ENCODE measurements at regions not wholly inside any gene's neighbourhood (a gene's known extent, or its start where the extent isn't known, plus 50 kb on each side); places are given as distances from the start of the nearest gene placed in this dataset.
A peak's percentile ranks its signal among the peaks of the same experiment; 100 is the strongest.
"Not testable (repeated sequence)": the region's sequence is repeated elsewhere in the genome, so short reads cannot be mapped to it uniquely, and the experiment has no call there.

- no peak for DNase-seq (ENCODE audit: low read depth, low spot score)
- H3K4me3 ChIP-seq (ENCODE audit: low read length) = no peak overlapping the region
These were observed 55.2 kb downstream of the RPL22L1 start for GRCh38 chr3:170814822-170815221.

DNA sequence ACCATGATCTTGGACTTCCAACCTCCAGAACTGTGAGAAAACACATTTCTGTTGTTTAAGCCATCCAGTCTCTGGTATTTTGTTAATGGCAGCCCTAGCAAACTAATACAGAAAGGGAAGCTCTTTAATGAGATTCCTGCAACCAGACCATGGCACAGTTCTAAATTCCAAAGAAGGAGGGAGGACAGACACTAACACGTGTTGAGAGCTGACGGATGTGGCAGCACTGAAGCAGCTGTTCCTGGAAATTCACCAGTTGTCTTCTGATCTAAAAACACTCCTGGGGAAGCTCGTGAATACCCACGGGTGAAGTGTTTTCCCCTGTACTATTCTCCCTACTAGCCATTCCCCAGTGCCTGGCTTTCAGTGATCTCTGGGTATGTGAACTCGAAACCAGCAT is 56.7 kb downstream of the RPL22L1 start:
- DNase-seq (ENCODE audit: low read depth, low spot score) = no peak
- H3K4me3 ChIP-seq (ENCODE audit: low read length) = no peak overlapping the region

GRCh38 chr3:170811928-170812591 is 57.9 kb downstream of the RPL22L1 start:
- peak; percentile 78 for DNase-seq (ENCODE audit: low read depth, low spot score)
- H3K4me3 ChIP-seq (ENCODE audit: low read length) = no peak overlapping the region

DNA sequence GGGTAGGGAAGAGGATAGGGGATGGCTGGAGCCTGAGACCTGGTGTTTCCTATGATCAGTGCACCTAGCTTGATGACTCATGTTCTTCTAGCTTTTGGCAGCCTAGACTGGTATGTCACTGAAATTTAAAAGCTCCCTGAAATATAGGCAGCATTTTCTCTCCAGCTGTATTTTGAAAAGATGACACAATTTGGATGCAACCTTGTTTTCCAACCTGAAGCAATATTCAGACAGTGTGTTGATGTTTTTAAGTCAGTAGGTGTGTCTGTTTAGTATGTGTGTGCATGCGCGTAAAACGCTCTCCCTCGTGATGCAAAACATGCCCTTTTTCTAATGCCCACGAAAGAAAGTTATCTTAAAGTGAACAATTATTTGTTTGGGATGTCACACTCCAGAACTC is 58.5 kb downstream of the RPL22L1 start:
- DNase-seq (ENCODE audit: low read depth, low spot score) = no peak
- H3K4me3 ChIP-seq (ENCODE audit: low read length) = no peak overlapping the region

DNA sequence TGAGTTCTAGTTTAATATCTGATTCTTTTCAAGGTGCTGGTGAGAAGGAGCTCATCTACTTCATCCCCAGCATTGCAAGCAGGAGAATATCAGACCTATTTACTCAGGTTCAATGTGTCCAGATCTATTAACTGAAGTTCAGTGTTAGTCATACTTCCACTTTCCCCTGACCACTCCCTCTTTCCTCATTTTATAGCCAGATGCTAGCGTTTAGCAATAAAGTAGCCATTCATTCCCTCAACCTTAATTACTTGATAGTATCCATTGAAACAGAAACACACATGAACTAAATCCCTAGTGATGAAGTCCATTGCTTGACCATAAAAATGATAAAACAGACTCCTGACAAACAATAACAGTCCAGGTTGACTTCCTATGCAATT is 60.0 kb downstream of the RPL22L1 start:
- DNase-seq (ENCODE audit: low read depth, low spot score) = no peak
- H3K4me3 ChIP-seq (ENCODE audit: low read length) = no peak overlapping the region

- H3K4me3 ChIP-seq (ENCODE audit: low read length) = no peak overlapping the region
- DNase-seq (ENCODE audit: low read depth, low spot score) = peak; percentile 33
These were observed 60.7 kb downstream of the RPL22L1 start for GRCh38 chr3:170809007-170809974.

DNA sequence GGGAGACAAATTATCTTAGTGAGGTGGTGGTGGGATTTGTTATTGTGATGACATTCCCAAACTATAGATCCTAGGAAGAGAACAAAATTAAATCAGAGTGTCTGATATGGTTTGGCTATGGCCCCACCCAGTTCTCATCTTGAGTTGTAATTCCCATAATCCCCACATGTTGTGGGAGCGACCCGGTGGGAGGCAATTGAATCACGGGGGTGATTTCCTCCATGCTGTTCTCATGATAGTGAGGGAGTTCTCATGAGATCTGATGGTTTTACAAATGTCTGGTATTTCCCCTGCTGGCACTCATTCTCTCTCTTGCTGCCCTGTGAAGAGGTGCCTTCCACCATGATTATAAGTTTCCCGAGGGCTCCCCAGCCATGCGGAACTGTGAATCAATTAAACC is 62.0 kb downstream of the RPL22L1 start:
- H3K4me3 ChIP-seq (ENCODE audit: low read length) = no peak overlapping the region
- no peak for DNase-seq (ENCODE audit: low read depth, low spot score)

GRCh38 chr3:170806676-170807075 is 63.3 kb downstream of the RPL22L1 start:
- no peak for DNase-seq (ENCODE audit: low read depth, low spot score)

DNA sequence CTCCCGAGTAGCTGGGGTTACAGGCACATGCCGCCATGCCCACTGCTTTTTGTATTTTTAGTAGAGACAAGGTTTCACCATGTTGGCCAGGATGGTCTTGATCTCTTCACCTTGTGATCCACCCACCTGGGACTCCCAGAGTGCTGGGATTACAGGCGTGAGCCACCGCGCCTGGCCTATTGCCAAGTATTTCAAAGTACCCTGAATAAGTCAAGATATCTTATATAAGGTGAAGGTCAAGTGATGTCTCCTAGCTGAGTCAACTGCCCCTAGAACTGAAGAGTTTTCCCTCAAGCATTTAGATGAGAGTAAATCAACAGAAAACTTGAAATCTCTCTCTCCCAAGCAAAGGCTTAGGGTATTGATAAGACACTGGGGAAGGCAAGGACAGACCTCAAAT is 63.9 kb downstream of the RPL22L1 start:
- H3K4me3 ChIP-seq (ENCODE audit: low read length) = no peak overlapping the region
- no peak for DNase-seq (ENCODE audit: low read depth, low spot score)

More at GRCh38 chr3:170806676-170807075, 63.3 kb downstream of the RPL22L1 start:
- no peak overlapping the region for H3K4me3 ChIP-seq (ENCODE audit: low read length)

DNA sequence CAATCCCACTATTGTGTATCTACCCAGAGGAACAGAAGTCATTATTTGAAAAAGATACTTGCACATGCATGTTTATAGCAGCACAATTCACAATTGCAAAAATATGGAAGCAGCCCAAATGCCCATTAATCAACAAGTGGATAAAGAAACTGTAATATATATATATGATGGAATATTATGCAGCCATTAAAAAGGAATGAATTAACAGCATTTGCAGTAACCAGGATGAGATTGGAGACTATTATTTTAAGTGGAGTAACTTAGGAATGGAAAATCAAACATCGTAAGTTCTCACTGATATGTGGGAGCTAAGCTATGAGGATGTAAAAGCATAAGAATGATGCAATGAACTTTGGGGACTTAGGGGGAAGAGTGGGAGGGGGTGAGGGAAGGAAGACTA is 64.7 kb downstream of the RPL22L1 start:
- H3K4me3 ChIP-seq (ENCODE audit: low read length); DNase-seq (ENCODE audit: low read depth, low spot score): not testable (repeated sequence)

DNA sequence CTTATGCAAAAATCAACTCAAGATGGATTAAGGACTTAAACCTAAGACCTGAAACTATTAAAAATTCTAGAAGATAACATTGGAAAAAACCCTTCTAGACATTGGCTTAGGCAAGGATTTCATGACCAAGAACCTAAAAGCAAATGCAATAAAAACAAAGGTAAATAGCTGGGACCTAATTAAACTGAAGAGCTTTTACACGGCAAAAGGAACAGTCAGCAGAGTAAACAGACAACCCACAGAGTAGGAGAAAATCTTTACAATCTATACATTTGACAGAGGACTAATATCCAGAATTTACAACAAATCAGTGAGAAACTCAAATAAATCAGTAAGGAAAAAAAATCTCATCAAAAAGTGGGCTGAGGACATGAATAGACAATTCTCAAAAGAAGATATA is 65.4 kb downstream of the RPL22L1 start:
- DNase-seq (ENCODE audit: low read depth, low spot score) = not testable (repeated sequence)

DNA sequence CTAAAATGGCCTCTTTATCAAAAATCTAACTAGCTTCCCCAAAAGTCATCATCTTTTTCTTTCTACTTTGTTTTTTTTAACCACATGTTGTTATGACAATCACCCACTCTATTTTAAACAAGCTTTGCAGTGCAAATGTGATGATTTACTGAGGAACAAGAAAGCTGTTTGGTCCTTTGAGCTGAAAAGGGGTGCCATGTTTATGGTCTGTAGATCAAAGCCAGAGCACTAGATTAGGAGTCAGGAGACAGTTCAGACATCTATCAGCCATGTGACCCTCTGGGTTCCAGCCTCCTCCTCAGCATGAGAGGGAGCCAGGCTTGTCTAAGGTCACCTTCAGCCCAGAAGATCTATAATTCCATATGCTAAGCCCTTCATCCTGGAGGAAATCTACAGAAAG is 65.9 kb downstream of the RPL22L1 start:
- no peak for DNase-seq (ENCODE audit: low read depth, low spot score)
- no peak overlapping the region for H3K4me3 ChIP-seq (ENCODE audit: low read length)

More for the DNA sequence above, 65.4 kb downstream of the RPL22L1 start:
- not testable (repeated sequence) for H3K4me3 ChIP-seq (ENCODE audit: low read length)

- H3K4me3 ChIP-seq (ENCODE audit: low read length) = no peak overlapping the region
- DNase-seq (ENCODE audit: low read depth, low spot score) = no peak
These were observed 67.5 kb downstream of the RPL22L1 start for GRCh38 chr3:170802164-170803151.

- H3K4me3 ChIP-seq (ENCODE audit: low read length) = no peak overlapping the region
- DNase-seq (ENCODE audit: low read depth, low spot score) = no peak
These were observed 68.4 kb downstream of the RPL22L1 start for GRCh38 chr3:170801597-170801996.

DNA sequence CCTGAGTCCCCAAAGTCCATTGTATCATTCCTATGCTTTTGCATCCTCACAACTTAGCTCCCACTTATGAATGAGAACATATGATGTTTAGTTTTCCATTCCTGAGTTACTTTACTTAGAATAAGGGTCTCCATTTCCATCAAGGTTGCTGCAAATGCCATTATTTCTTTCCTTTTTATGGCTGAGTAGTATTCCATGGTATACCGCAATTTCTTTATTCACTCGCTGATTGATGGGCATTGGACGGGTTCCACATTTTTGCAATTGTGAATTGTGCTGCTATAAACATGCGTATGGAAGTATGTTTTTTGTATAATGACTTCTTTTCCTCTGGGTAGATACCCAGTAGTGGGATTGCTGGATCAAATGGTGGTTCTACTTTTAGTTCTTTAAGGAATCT is 69.7 kb downstream of the RPL22L1 start:
- DNase-seq (ENCODE audit: low read depth, low spot score); H3K4me3 ChIP-seq (ENCODE audit: low read length): not testable (repeated sequence)

DNA sequence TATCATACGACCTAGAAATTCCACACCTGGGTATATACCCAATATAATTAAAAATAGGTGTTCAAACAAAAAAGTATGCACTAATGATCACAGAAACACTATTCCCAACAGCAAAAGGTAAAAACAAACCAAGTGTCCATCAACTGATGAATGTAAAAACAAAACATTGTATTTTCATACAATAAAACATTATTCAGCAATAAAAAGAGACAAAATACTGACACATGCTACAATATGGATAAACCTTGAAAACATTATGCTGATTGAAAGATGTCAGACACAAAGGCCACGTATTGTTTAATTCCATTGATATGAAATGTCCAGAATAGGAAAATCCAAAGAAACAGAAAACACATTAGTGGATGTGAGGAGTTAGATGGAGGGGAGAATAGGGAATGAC is 71.0 kb downstream of the RPL22L1 start:
- no peak for DNase-seq (ENCODE audit: low read depth, low spot score)
- no peak overlapping the region for H3K4me3 ChIP-seq (ENCODE audit: low read length)

DNA sequence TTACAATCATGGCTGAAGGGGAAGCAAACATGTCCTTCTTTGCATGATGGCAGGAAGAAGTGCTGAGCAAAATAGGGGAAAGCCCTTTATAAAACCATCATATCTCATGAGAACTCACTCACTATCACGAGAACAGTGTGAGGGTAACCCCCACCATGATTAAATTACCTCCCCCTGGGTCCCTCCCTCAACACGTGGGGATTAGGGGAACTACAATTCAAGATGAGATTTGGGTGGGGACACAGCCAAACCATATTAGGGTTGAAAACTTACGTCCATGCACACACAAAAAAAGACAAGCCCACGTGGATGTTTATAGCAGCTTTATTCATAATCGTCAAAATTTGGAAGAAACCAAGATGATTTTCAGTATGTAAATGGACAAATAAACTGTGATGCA is 72.3 kb downstream of the RPL22L1 start:
- no peak for DNase-seq (ENCODE audit: low read depth, low spot score)
- H3K4me3 ChIP-seq (ENCODE audit: low read length) = no peak overlapping the region

DNA sequence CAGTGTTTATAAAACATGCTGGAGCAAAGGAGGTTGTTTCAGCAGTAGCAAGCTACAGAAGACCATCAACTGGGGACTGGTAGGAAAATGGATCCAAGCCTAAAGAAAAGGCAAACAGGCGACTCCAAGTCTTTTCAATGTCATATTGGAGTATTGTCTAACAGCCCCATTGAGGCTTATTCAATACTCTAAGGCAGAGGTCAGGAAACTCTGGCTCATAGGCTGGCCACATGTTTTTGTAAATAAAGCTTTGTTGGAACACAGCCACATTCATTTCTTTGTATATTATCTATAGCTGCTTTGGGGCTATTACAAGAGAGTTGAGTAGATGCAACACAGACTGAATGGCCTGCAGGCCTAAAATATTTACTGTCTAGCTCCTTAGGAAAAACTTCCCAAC is 77.5 kb downstream of the RPL22L1 start:
- H3K4me3 ChIP-seq (ENCODE audit: low read length) = no peak overlapping the region
- DNase-seq (ENCODE audit: low read depth, low spot score) = no peak

GRCh38 chr3:170790647-170791046 is 79.3 kb downstream of the RPL22L1 start:
- no peak overlapping the region for H3K4me3 ChIP-seq (ENCODE audit: low read length)
- DNase-seq (ENCODE audit: low read depth, low spot score) = no peak
